CD4-positive, alpha-beta T cell (primary cell): ENCODE measurements at regions not wholly inside any gene's neighbourhood (a gene's known extent, or its start where the extent isn't known, plus 50 kb on each side); places are given as distances from the start of the nearest gene placed in this dataset.

Experiments used
- ATAC-seq: fragments of 200-7000 bp; cut with Tn5 transposase; one replicate; pipeline ENCODE4 v1.10.0; 2022; ENCODE audit warnings: mild to moderate bottlenecking; ENCODE audit not compliant: poor library complexity
- CTCF ChIA-PET: fragments of 350-600 bp; sonication (Branson Sonifier 250); formaldehyde crosslinking; loops from one replicate; lab custom pipeline; 2021; ENCODE audit warnings: antibody characterized with exemption, inconsistent platforms; lab: Charles Lee
- POLR2A ChIA-PET: fragments of 350-600 bp; sonication (Branson Sonifier 250); formaldehyde crosslinking; loops from one replicate; lab custom pipeline; 2021; ENCODE audit warnings: antibody characterized with exemption, inconsistent platforms; lab: Charles Lee
- DNase-seq, 14 experiments: peaks; one replicate each; pipeline ENCODE4 v3.0.0-alpha.2; 2013 to 2020; ENCODE audit warnings: mixed read lengths in 2 of 14
- H3K27ac ChIP-seq, 2 donors: one replicate each; pipeline versions ENCODE4 v1.5.1 to v1.7.0; 2013; ENCODE audit warnings: low read length in 2 of 2, low read depth in 1 of 2, mild to moderate bottlenecking in 1 of 2
- H3K27me3 ChIP-seq, 2 experiments: 1 replicate in 1 of 2; 2 replicates in 1 of 2; pipeline versions ENCODE4 v1.6.1 to v1.7.0; 2013; ENCODE audit warnings: low read length in 2 of 2, control low read depth in 1 of 2, mild to moderate bottlenecking in 1 of 2, moderate library complexity in 1 of 2; ENCODE audit not compliant: insufficient read depth in 2 of 2, control insufficient read depth in 1 of 2
- H3K36me3 ChIP-seq: one replicate; pipeline ENCODE4 v1.6.1; 2013; ENCODE audit warnings: low read length, control low read depth; ENCODE audit not compliant: insufficient read depth
- H3K4me1 ChIP-seq: one replicate; pipeline ENCODE4 v1.6.1; 2013; ENCODE audit warnings: low read length, control low read depth; ENCODE audit not compliant: insufficient read depth
- H3K4me3 ChIP-seq: one replicate; pipeline ENCODE4 v1.5.1; 2013; ENCODE audit warnings: mild to moderate bottlenecking, low read length, moderate library complexity
- H3K9me3 ChIP-seq, 2 experiments: 1 replicate in 1 of 2; 2 replicates in 1 of 2; pipeline versions ENCODE4 v1.6.1 to v1.7.0; 2013; ENCODE audit warnings: low read length in 2 of 2, mild to moderate bottlenecking in 2 of 2, control low read depth in 1 of 2, moderate library complexity in 1 of 2; ENCODE audit not compliant: control insufficient read depth in 1 of 2, insufficient read depth in 1 of 2
- H3K27ac Mint-ChIP-seq: one replicate; pipeline ENCODE4 v1.8.0; 2020; ENCODE audit warnings: mixed read lengths
- H3K27me3 Mint-ChIP-seq: one replicate; pipeline ENCODE4 v1.8.0; 2021; ENCODE audit warnings: mixed read lengths
- H3K36me3 Mint-ChIP-seq: one replicate; pipeline ENCODE4 v1.8.0; 2021; ENCODE audit warnings: low read depth, mixed read lengths
- H3K4me1 Mint-ChIP-seq: one replicate; pipeline ENCODE4 v1.8.0; 2021; ENCODE audit warnings: low read depth, mixed read lengths
- H3K4me3 Mint-ChIP-seq: one replicate; pipeline ENCODE4 v1.8.0; 2020; ENCODE audit warnings: mild to moderate bottlenecking, mixed read lengths
- H3K9me3 Mint-ChIP-seq: one replicate; pipeline ENCODE4 v1.8.0; 2020; ENCODE audit warnings: mixed read lengths
- CTCF ChIP-seq: fragments of 200-600 bp; IDR thresholded peaks from one replicate; pipeline ENCODE4 v1.8.0; 2022; ENCODE audit warnings: antibody characterized with exemption, mild to moderate bottlenecking
- intact Hi-C, 2 experiments: fragments of 100-400 bp; cut with DNase I in 1 of 2; cut with micrococcal nuclease in 1 of 2; formaldehyde crosslinking; loops; one replicate each; pipeline versions ENCODE4 v1.15.1 to v1.9.0; 2023 to 2025; cut with DNase I, micrococcal nuclease

- Histone ChIP-seq H3K27me3 (no peaks in the 10 kb centered on the region), H3K9me3 (no peaks in the 10 kb centered on the region), H3K36me3 (no peaks in the 10 kb centered on the region), H3K4me3 (peak overlapping the region; percentile 82), H3K4me1 (peaks cover 19% of the 10 kb centered on the region), H3K27ac (peak overlapping the region; percentile 72 to 79)
- intact Hi-C loops = loop anchor here (1.0 to 10.0 kb wide), 8 partner anchors 38 to 1685 kb away; partner anchors contain the start of genes PCGF5 (in 2 of the 2), BTAF1 (in 1 of the 2), EXOC6 (in 1 of the 2) and HECTD2 (in 1 of the 2)
- peaks cover 24% of the 10 kb centered on the region for H3K36me3 Mint-ChIP-seq
- peak; percentile 52 for ATAC-seq
- ChIA-PET CTCF (interaction anchor here (1.0 to 2.6 kb wide), 3 partner anchors 58 to 88 kb away, joined by 3 to 16 read pairs (median 4); partner anchors contain the start of gene PCGF5), POLR2A (interaction anchor here (0.6 to 4.5 kb wide), 47 partner anchors 10 to 1749 kb away, joined by 3 to 63 read pairs (median 5); partner anchors contain the start of genes BTAF1, CPEB3, EXOC6 and FGFBP3)
- peak overlapping the region; percentile 98 for H3K27ac Mint-ChIP-seq
- DNase-seq = peak; percentile 63 to 93 (median 80)
- peaks cover 49% of the 10 kb centered on the region for H3K4me1 Mint-ChIP-seq
- no peaks in the 10 kb centered on the region for H3K9me3 Mint-ChIP-seq
- no peak for TF ChIP-seq CTCF
- H3K27me3 Mint-ChIP-seq = no peaks in the 10 kb centered on the region
- H3K4me3 Mint-ChIP-seq = peak overlapping the region; percentile 94
Observed at GRCh38 chr10:91162495-91163268, 57.8 kb upstream of the PCGF5 start.

GRCh38 chr10:91163269-91163868, 57.1 kb upstream of the PCGF5 start:
- Histone ChIP-seq H3K9me3 (peaks cover 0 to under 1% of the 10 kb centered on the region in 2 experiments), H3K27ac (peak overlapping the region; percentile 79 to 87), H3K4me1 (peaks cover 19% of the 10 kb centered on the region), H3K4me3 (peak overlapping the region; percentile 82), H3K36me3 (no peaks in the 10 kb centered on the region), H3K27me3 (no peaks in the 10 kb centered on the region)
- Mint-ChIP-seq H3K9me3 (no peaks in the 10 kb centered on the region), H3K4me1 (peaks cover 56% of the 10 kb centered on the region), H3K36me3 (peaks cover 31% of the 10 kb centered on the region), H3K27ac (peak overlapping the region; percentile 98), H3K27me3 (no peaks in the 10 kb centered on the region), H3K4me3 (peak overlapping the region; percentile 98)
- POLR2A ChIA-PET = interaction anchor here (0.6 to 4.5 kb wide), 41 partner anchors 9 to 1749 kb away, joined by 3 to 63 read pairs (median 5); partner anchors contain the start of genes BTAF1, CPEB3, EXOC6 and FGFBP3
- ATAC-seq (peak; percentile 71), DNase-seq (peak; percentile 61 to 94 (median 76))
- TF ChIP-seq CTCF = no peak
- CTCF ChIA-PET = interaction anchor here (1.0 to 2.6 kb wide), 2 partner anchors 58 to 87 kb away, joined by 3 to 16 read pairs; partner anchors contain the start of gene PCGF5
- intact Hi-C loops = loop anchor here (1.0 to 10.0 kb wide), 8 partner anchors 37 to 1684 kb away; partner anchors contain the start of genes PCGF5 (in 2 of the 2), BTAF1 (in 1 of the 2), EXOC6 (in 1 of the 2) and HECTD2 (in 1 of the 2)
